Astrocyte of the cerebellum (primary cell): ENCODE measurements at regions not wholly inside any gene's neighbourhood (a gene's known extent, or its start where the extent isn't known, plus 50 kb on each side); places are given as distances from the start of the nearest gene placed in this dataset.

Source experiments
- DNase-seq: peaks from one replicate; pipeline ENCODE4 v3.0.0-alpha.2; 2011; ENCODE audit warnings: low read depth
- H3K4me3 ChIP-seq: 2 replicates; pipeline ENCODE4 v1.5.1; 2011; ENCODE audit warnings: mild to moderate bottlenecking, low read depth, low read length, moderate library complexity
- in situ Hi-C: cut with HindIII; loops from 2 replicates; pipeline ENCODE4 v1.10.0; 2017; ENCODE audit warnings: low sequenced_read_pairs
- TF ChIP-seq, protein P1 (sequence below): IDR thresholded peaks from 2 replicates; pipeline ENCODE4 v1.5.1; 2012; ENCODE audit warnings: low read length, low read depth, moderate library complexity, mild to moderate bottlenecking; ENCODE audit errors: missing control alignments

DNA sequence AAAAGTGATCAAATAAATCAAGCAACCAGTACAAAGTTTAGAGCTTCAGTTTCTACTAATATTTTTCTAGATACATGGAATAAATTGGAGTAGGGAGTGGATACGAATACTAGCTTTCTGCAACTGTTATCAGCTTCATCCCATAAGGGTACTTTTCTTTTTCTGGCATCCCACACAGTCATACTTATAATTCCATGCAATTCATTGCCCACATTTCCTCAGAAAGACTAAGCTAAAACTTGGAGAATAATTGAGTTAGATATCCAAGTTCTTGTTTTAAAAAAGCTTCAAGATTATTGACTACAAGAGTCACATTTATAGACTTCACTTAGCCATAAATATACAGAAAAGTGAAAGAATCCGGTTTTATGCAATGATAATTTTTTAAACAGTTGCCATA lies 186.9 kb downstream of the OLFM4 start:
- no peak for DNase-seq
- in situ Hi-C loops: no loop called here

DNA sequence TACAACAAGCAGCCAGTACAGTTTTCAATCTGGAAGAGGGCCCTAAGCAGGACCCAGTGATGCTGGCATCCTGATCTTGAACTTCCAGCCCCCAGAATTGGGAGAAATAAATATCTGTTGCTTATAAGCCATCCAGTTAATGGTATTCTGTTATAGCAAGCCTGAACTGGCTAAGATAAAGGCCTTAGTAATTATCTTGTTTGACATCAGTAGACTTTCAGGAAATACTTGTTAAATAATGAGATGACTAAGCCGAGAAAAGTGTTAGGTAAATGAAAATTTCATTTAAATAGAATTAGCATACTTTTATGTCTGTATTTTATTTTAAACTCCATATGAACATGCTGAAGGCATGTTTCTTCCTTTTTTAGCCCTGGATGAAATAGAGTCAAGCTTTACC lies 188.2 kb downstream of the OLFM4 start:
- H3K4me3 ChIP-seq: no peak overlapping the region
- DNase-seq: no peak
- TF ChIP-seq, protein P1, sequence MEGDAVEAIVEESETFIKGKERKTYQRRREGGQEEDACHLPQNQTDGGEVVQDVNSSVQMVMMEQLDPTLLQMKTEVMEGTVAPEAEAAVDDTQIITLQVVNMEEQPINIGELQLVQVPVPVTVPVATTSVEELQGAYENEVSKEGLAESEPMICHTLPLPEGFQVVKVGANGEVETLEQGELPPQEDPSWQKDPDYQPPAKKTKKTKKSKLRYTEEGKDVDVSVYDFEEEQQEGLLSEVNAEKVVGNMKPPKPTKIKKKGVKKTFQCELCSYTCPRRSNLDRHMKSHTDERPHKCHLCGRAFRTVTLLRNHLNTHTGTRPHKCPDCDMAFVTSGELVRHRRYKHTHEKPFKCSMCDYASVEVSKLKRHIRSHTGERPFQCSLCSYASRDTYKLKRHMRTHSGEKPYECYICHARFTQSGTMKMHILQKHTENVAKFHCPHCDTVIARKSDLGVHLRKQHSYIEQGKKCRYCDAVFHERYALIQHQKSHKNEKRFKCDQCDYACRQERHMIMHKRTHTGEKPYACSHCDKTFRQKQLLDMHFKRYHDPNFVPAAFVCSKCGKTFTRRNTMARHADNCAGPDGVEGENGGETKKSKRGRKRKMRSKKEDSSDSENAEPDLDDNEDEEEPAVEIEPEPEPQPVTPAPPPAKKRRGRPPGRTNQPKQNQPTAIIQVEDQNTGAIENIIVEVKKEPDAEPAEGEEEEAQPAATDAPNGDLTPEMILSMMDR: no peak
- in situ Hi-C loops: no loop called here

More for the DNA sequence above, 186.9 kb downstream of the OLFM4 start:
- H3K4me3 ChIP-seq: no peak overlapping the region
- TF ChIP-seq, protein P1: no peak

DNA sequence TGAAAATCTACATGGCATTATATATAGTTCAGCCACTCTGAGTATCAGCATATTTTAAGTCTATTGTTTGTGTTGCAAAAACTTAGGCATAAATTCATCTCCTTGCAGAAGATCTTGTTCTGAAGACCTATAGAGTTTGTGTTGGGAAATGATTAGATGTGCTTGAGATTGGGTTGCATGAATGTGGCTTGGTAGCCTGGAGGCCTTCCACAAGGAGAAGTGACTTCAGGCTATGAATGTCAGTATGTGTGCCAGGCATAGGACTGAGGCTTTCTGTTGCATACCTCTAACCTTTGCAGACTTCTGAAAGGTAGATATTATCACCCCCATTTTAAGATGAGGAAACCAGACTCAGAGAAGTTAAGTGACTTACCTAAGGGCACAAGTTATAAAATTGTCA lies 188.6 kb downstream of the OLFM4 start:
- in situ Hi-C loops: no loop called here
- H3K4me3 ChIP-seq: no peak overlapping the region
- TF ChIP-seq, protein P1: no peak
- DNase-seq: no peak

DNA sequence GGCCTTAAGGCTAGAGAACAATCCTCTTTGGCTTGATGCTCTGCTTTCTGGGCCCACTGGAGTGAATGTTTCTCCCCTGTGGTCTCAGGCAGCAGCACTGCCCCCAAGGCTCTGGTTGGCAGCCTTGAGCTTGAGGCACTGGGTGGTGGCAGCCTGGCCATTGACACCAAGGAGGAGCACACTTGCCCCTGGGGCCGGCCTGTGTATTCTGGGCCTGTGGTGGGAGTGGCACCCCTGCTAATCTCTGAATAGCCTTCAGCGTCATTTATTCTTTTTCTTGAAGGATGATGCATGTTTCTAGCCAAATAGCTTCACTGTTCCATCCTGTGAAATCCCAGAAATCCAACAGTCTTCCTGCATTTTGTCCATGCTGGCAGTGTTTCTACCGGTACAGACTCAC lies 191.4 kb downstream of the OLFM4 start:
- in situ Hi-C loops: no loop called here
- TF ChIP-seq, protein P1: no peak
- DNase-seq: no peak
- no peak overlapping the region for H3K4me3 ChIP-seq

DNA sequence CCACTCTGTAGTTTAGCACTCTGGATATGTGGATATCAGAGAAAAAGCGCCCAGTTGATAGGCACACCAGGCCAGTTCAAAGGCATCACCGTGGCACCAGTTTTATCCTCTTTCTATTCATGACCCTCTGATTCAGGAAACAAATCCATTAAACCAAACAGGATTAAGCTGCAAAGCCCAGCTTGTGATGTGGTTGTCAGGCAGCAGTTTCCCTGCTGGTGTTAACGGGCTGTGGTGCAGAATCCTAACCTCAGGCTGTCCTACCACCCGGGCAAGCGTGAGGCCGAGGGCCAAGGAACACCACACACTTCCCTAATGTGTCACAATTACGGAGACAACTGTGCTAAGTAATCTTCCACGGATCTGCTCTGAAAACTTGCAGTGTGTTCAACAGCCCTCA lies 209.1 kb downstream of the OLFM4 start:
- no peak overlapping the region for H3K4me3 ChIP-seq
- in situ Hi-C loops: no loop called here
- TF ChIP-seq, protein P1: no peak
- DNase-seq: no peak

DNA sequence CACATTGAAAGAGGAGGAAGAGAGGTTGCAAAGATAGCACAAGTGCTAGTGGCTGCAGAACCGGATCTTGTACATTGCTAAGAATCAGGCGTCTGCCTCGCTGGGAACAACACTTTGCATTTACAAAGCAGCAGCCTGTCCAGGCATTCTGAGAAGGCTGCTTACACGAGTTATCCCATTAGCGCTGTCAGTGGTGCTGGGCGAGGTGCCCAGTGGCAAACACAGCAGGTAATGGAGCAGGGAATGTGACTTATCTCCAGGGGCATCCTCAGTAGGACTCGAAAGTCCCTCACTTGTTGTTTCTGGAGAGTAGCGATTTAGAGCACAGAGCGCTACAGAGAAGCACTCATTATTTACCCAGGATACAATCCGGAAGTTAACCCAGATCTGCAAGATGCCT lies 209.6 kb downstream of the OLFM4 start:
- H3K4me3 ChIP-seq: no peak overlapping the region
- TF ChIP-seq, protein P1: no peak
- in situ Hi-C loops: no loop called here
- no peak for DNase-seq
